Naive thymus-derived CD4-positive, alpha-beta T cell (primary cell): ENCODE measurements at regions not wholly inside any gene's neighbourhood (a gene's known extent, or its start where the extent isn't known, plus 50 kb on each side); places are given as distances from the start of the nearest gene placed in this dataset.

Experiments used
- ATAC-seq: fragments of 150-1000 bp; cut with Tn5 transposase; 2 replicates; pipeline ENCODE4 v1.10.0; 2021; ENCODE audit warnings: mild to moderate bottlenecking, moderate library complexity
- CTCF ChIA-PET: fragments of 350-600 bp; sonication (Branson Sonifier 250); formaldehyde crosslinking; loops from one replicate; lab custom pipeline; 2021; ENCODE audit warnings: antibody characterized with exemption; lab: Charles Lee
- POLR2A ChIA-PET: fragments of 350-600 bp; sonication (Branson Sonifier 250); formaldehyde crosslinking; loops from one replicate; lab custom pipeline; 2021; ENCODE audit warnings: antibody characterized with exemption, inconsistent platforms; lab: Charles Lee
- DNase-seq, 9 donors: peaks; one replicate each; pipeline versions ENCODE4 v3.0.0 to v3.0.0-alpha.2; 2020 to 2022; ENCODE audit warnings: mixed read lengths in 1 of 9
- H3K27ac ChIP-seq: one replicate; pipeline ENCODE4 v1.7.0; 2013; ENCODE audit warnings: mild to moderate bottlenecking, low read depth, low read length, moderate library complexity
- H3K27me3 ChIP-seq, 2 donors: one replicate each; pipeline ENCODE4 v1.7.0; 2013; ENCODE audit warnings: low read length in 2 of 2, mild to moderate bottlenecking in 2 of 2, moderate library complexity in 2 of 2; ENCODE audit not compliant: control insufficient read depth in 2 of 2, insufficient read depth in 2 of 2
- H3K36me3 ChIP-seq, 3 experiments: 1 replicate in 2 of 3; 2 replicates in 1 of 3; pipeline ENCODE4 v1.7.0; 2013; ENCODE audit warnings: low read length in 3 of 3, mild to moderate bottlenecking in 3 of 3, moderate library complexity in 1 of 3; ENCODE audit not compliant: insufficient read depth in 3 of 3, control insufficient read depth in 2 of 3
- H3K4me1 ChIP-seq, 2 donors: one replicate each; pipeline ENCODE4 v1.7.0; 2013; ENCODE audit warnings: low read length in 2 of 2, mild to moderate bottlenecking in 2 of 2, moderate library complexity in 1 of 2; ENCODE audit not compliant: control insufficient read depth in 2 of 2, insufficient read depth in 2 of 2
- H3K4me3 ChIP-seq: 2 replicates; pipeline ENCODE4 v1.7.0; 2013; ENCODE audit warnings: mild to moderate bottlenecking, low read length
- H3K9me3 ChIP-seq, 3 experiments: 1 replicate in 2 of 3; 2 replicates in 1 of 3; pipeline ENCODE4 v1.7.0; 2013; ENCODE audit warnings: low read length in 3 of 3; ENCODE audit not compliant: control insufficient read depth in 2 of 3
- H3K27ac Mint-ChIP-seq, 9 donors: one replicate each; pipeline ENCODE4 v1.8.0; 2020 to 2022; ENCODE audit warnings: mixed read lengths in 9 of 9, mild to moderate bottlenecking in 8 of 9, moderate library complexity in 5 of 9, inconsistent platforms in 2 of 9
- H3K27me3 Mint-ChIP-seq, 5 donors: one replicate each; pipeline ENCODE4 v1.8.0; 2021 to 2022; ENCODE audit warnings: mixed read lengths in 5 of 5, mild to moderate bottlenecking in 1 of 5
- H3K36me3 Mint-ChIP-seq, 5 donors: one replicate each; pipeline ENCODE4 v1.8.0; 2020 to 2022; ENCODE audit warnings: mixed read lengths in 5 of 5, mild to moderate bottlenecking in 3 of 5, inconsistent platforms in 1 of 5
- H3K4me1 Mint-ChIP-seq, 7 donors: one replicate each; pipeline ENCODE4 v1.8.0; 2020 to 2022; ENCODE audit warnings: mixed read lengths in 7 of 7, mild to moderate bottlenecking in 3 of 7, inconsistent platforms in 1 of 7
- H3K4me3 Mint-ChIP-seq, 10 donors: one replicate each; pipeline ENCODE4 v1.8.0; 2020 to 2022; ENCODE audit warnings: mild to moderate bottlenecking in 10 of 10, mixed read lengths in 10 of 10, moderate library complexity in 6 of 10, inconsistent platforms in 2 of 10
- H3K9me3 Mint-ChIP-seq, 11 donors: one replicate each; pipeline ENCODE4 v1.8.0; 2020 to 2022; ENCODE audit warnings: mixed read lengths in 11 of 11, mild to moderate bottlenecking in 4 of 11, inconsistent platforms in 1 of 11, moderate library complexity in 1 of 11
- intact Hi-C, 2 donors: fragments of 100-400 bp; cut with micrococcal nuclease; formaldehyde crosslinking; loops; one replicate each; pipeline ENCODE4 v1.15.1; 2023

- H3K27me3 Mint-ChIP-seq: peaks cover 0 to 27% (median 0%) of the 10 kb centered on the region in 5 donors
- DNase-seq (no peak), ATAC-seq (no peak)
- no peak overlapping the region for H3K4me3 Mint-ChIP-seq
- no peaks in the 10 kb centered on the region for H3K36me3 Mint-ChIP-seq
- Histone ChIP-seq H3K4me3 (no peak overlapping the region), H3K27me3 (no peaks in the 10 kb centered on the region), H3K27ac (no peak overlapping the region), H3K9me3 (no peaks in the 10 kb centered on the region), H3K36me3 (no peaks in the 10 kb centered on the region), H3K4me1 (no peaks in the 10 kb centered on the region)
- POLR2A ChIA-PET: no interaction called here
- no peak overlapping the region for H3K27ac Mint-ChIP-seq
- CTCF ChIA-PET: no interaction called here
- intact Hi-C loops: loop anchor here in 1 of 2 donors (5.0 kb wide), 1 partner anchor 37 kb away; no protein-coding TSS in a partner anchor
- H3K9me3 Mint-ChIP-seq: peaks cover 0 to 7% (median 0%) of the 10 kb centered on the region in 11 donors
- peaks cover 0 to 5% (median 0%) of the 10 kb centered on the region in 7 donors for H3K4me1 Mint-ChIP-seq
Measured at GRCh38 chr7:131148708-131149428, 178.8 kb upstream of the MKLN1 start.

GRCh38 chr7:131149429-131149773 lies 178.3 kb upstream of the MKLN1 start:
- CTCF ChIA-PET: no interaction called here
- H3K4me3 Mint-ChIP-seq: no peak overlapping the region
- no peaks in the 10 kb centered on the region for H3K27me3 ChIP-seq
- ATAC-seq (no peak), DNase-seq (no peak)
- H3K27ac ChIP-seq: no peak overlapping the region
- peaks cover 0 to 5% (median 0%) of the 10 kb centered on the region in 7 donors for H3K4me1 Mint-ChIP-seq
- no peak overlapping the region for H3K27ac Mint-ChIP-seq
- peaks cover 0 to 6% (median 0%) of the 10 kb centered on the region in 11 donors for H3K9me3 Mint-ChIP-seq
- no peaks in the 10 kb centered on the region for H3K4me1 ChIP-seq
- intact Hi-C loops: loop anchor here in 1 of 2 donors (5.0 kb wide), 1 partner anchor 37 kb away; no protein-coding TSS in a partner anchor
- H3K36me3 Mint-ChIP-seq: no peaks in the 10 kb centered on the region
- H3K4me3 ChIP-seq: no peak overlapping the region
- H3K36me3 ChIP-seq: no peaks in the 10 kb centered on the region
- H3K27me3 Mint-ChIP-seq: peaks cover 0 to 27% (median 0%) of the 10 kb centered on the region in 5 donors
- no peaks in the 10 kb centered on the region for H3K9me3 ChIP-seq
- POLR2A ChIA-PET: no interaction called here

- POLR2A ChIA-PET: interaction anchor here (1.0 kb wide), 1 partner anchor 25 kb away, joined by 3 read pairs; no protein-coding TSS in a partner anchor
- intact Hi-C loops: loop anchor here in 1 of 2 donors (5.0 kb wide), 1 partner anchor 38 kb away; no protein-coding TSS in a partner anchor
- ATAC-seq (no peak), DNase-seq (no peak)
- no peak overlapping the region for H3K4me3 ChIP-seq
- no peak overlapping the region for H3K27ac Mint-ChIP-seq
- peaks cover 0 to 5% (median 0%) of the 10 kb centered on the region in 11 donors for H3K9me3 Mint-ChIP-seq
- H3K4me1 Mint-ChIP-seq: peaks cover 0 to 5% (median 0%) of the 10 kb centered on the region in 7 donors
- CTCF ChIA-PET: interaction anchor here (0.6 kb wide), 1 partner anchor 336 kb away, joined by 3 read pairs; no protein-coding TSS in a partner anchor
- no peaks in the 10 kb centered on the region for H3K27me3 ChIP-seq
- H3K36me3 Mint-ChIP-seq: no peaks in the 10 kb centered on the region
- H3K27ac ChIP-seq: no peak overlapping the region
- H3K36me3 ChIP-seq: no peaks in the 10 kb centered on the region
- H3K4me1 ChIP-seq: no peaks in the 10 kb centered on the region
- no peaks in the 10 kb centered on the region for H3K9me3 ChIP-seq
- no peak overlapping the region for H3K4me3 Mint-ChIP-seq
- peaks cover 0 to 27% (median 0%) of the 10 kb centered on the region in 5 donors for H3K27me3 Mint-ChIP-seq
Measured at GRCh38 chr7:131149840-131150239, 177.8 kb upstream of the MKLN1 start.

- intact Hi-C loops: no loop called here
- DNase-seq: no peak
- CTCF ChIA-PET: no interaction called here
- no peaks in the 10 kb centered on the region for H3K27me3 ChIP-seq
- H3K4me1 ChIP-seq: no peaks in the 10 kb centered on the region
- Mint-ChIP-seq H3K27ac (no peak overlapping the region), H3K9me3 (peaks cover 0 to 4% (median 0%) of the 10 kb centered on the region in 11 donors), H3K4me3 (no peak overlapping the region), H3K27me3 (peaks cover 0 to 27% (median 0%) of the 10 kb centered on the region in 5 donors), H3K36me3 (no peaks in the 10 kb centered on the region), H3K4me1 (peaks cover 0 to 5% (median 0%) of the 10 kb centered on the region in 7 donors)
- ATAC-seq: no peak
- POLR2A ChIA-PET: interaction anchor here (1.0 kb wide), 1 partner anchor 26 kb away, joined by 3 read pairs; no protein-coding TSS in a partner anchor
- H3K27ac ChIP-seq: no peak overlapping the region
- H3K4me3 ChIP-seq: no peak overlapping the region
- H3K36me3 ChIP-seq: no peaks in the 10 kb centered on the region
- H3K9me3 ChIP-seq: no peaks in the 10 kb centered on the region
Measured at GRCh38 chr7:131151034-131151433, 176.6 kb upstream of the MKLN1 start.

GRCh38 chr7:131152766-131153165 lies 174.9 kb upstream of the MKLN1 start:
- no peak for ATAC-seq

GRCh38 chr7:131154380-131154779 lies 173.3 kb upstream of the MKLN1 start:
- Mint-ChIP-seq H3K27ac (peak overlapping the region in 1 of 9 donors; percentile 77), H3K9me3 (peaks cover 0 to 1% (median 0%) of the 10 kb centered on the region in 11 donors), H3K4me3 (no peak overlapping the region), H3K4me1 (peaks cover 0 to 5% (median 0%) of the 10 kb centered on the region in 7 donors), H3K27me3 (peaks cover 0 to 20% (median 0%) of the 10 kb centered on the region in 5 donors), H3K36me3 (no peaks in the 10 kb centered on the region)
- ATAC-seq (no peak), DNase-seq (no peak)
- Histone ChIP-seq H3K36me3 (no peaks in the 10 kb centered on the region), H3K9me3 (no peaks in the 10 kb centered on the region), H3K4me1 (no peaks in the 10 kb centered on the region), H3K4me3 (no peak overlapping the region), H3K27ac (no peak overlapping the region), H3K27me3 (no peaks in the 10 kb centered on the region)
- intact Hi-C loops: no loop called here
- POLR2A ChIA-PET: interaction anchor here (0.6 kb wide), 1 partner anchor 726 kb away, joined by 3 read pairs; no protein-coding TSS in a partner anchor
- CTCF ChIA-PET: no interaction called here

More at GRCh38 chr7:131152766-131153165, 174.9 kb upstream of the MKLN1 start:
- Mint-ChIP-seq H3K36me3 (no peaks in the 10 kb centered on the region), H3K9me3 (peaks cover 0 to 4% (median 0%) of the 10 kb centered on the region in 11 donors), H3K4me1 (peaks cover 0 to 5% (median 0%) of the 10 kb centered on the region in 7 donors), H3K27me3 (peaks cover 0 to 25% (median 0%) of the 10 kb centered on the region in 5 donors), H3K4me3 (no peak overlapping the region), H3K27ac (no peak overlapping the region)
- H3K4me1 ChIP-seq: no peaks in the 10 kb centered on the region
- no peaks in the 10 kb centered on the region for H3K9me3 ChIP-seq
- intact Hi-C loops: no loop called here
- POLR2A ChIA-PET: no interaction called here
- H3K36me3 ChIP-seq: no peaks in the 10 kb centered on the region
- CTCF ChIA-PET: no interaction called here
- H3K27me3 ChIP-seq: no peaks in the 10 kb centered on the region
- no peak for DNase-seq
- no peak overlapping the region for H3K27ac ChIP-seq
- no peak overlapping the region for H3K4me3 ChIP-seq
